ENCODE measurements at regions not wholly inside any gene's neighbourhood (a gene's known extent, or its start where the extent isn't known, plus 50 kb on each side); places are given as distances from the start of the nearest gene placed in this dataset.

GRCh38 chr2:57941816-57942215, 104.8 kb upstream of the VRK2 start:
- H3K79me1 ChIP-seq (ENCODE audit: insufficient read depth, low read depth, low read length, poor library complexity, severe bottlenecking): no peaks in the 10 kb centered on the region
- H4K91ac ChIP-seq (ENCODE audit: insufficient read length, low read depth, low read length): no peak overlapping the region
- no peaks in the 10 kb centered on the region for H3K4me1 ChIP-seq (ENCODE audit: insufficient read depth, low read length)
- no peaks in the 10 kb centered on the region for H3K9me3 ChIP-seq (ENCODE audit: control insufficient read depth, low read depth, low read length)
- no peak overlapping the region for H2AFZ ChIP-seq (ENCODE audit: low read length)
- H3K79me2 ChIP-seq (ENCODE audit: insufficient read depth, low read length): no peaks in the 10 kb centered on the region
- no peak overlapping the region for H4K8ac ChIP-seq (replicated peaks; ENCODE audit: insufficient read length, low read depth, low read length)
- no peak overlapping the region for H2BK120ac ChIP-seq (ENCODE audit: low read depth, low read length, poor library complexity, severe bottlenecking)
- no peak for TF ChIP-seq CTCF (conservative IDR thresholded peaks at IDR 0.05)
- H3T11ph ChIP-seq (ENCODE audit: low read length): no peak overlapping the region
- no peak overlapping the region for H3K4ac ChIP-seq (ENCODE audit: low read depth, low read length)
- no peak overlapping the region for H2BK5ac ChIP-seq (ENCODE audit: insufficient read length, low read length)
- peaks cover 2 to 8% of the 10 kb centered on the region in 2 experiments; a peak in 3 of 4 replicates for H3K4me1 Mint-ChIP-seq
- no peaks in the 10 kb centered on the region for H3K27me3 Mint-ChIP-seq (ENCODE audit: low read depth)
- no peaks in the 10 kb centered on the region for H3K27me3 ChIP-seq (ENCODE audit: insufficient read depth, low read length)
- no peak for DNase-seq
- H3K18ac ChIP-seq (ENCODE audit: insufficient read length, low read depth, low read length): no peak overlapping the region
- H3K4me3 Mint-ChIP-seq: no peak overlapping the region
- H4K5ac ChIP-seq (ENCODE audit: insufficient read length, low read depth, low read length): no peak overlapping the region
- no peak overlapping the region for H2BK15ac ChIP-seq (ENCODE audit: low read depth, low read length)
- H2BK12ac ChIP-seq (ENCODE audit: insufficient read length, low read depth, low read length): no peak overlapping the region
- no peak overlapping the region for H3K56ac ChIP-seq (ENCODE audit: insufficient read length, low read depth, low read length)
- WGBS (ENCODE audit: extremely low coverage, insufficient read length, low lambda C conversion rate): no CpG with 5 or more reads among the region's 1 CpG
- no peaks in the 10 kb centered on the region for H3K9me3 Mint-ChIP-seq
- H3K23me2 ChIP-seq (ENCODE audit: insufficient read length, low read depth, low read length, poor library complexity, severe bottlenecking): no peaks in the 10 kb centered on the region
- no peak overlapping the region for H3K14ac ChIP-seq (ENCODE audit: insufficient read depth, low read length)
- no peak overlapping the region for H2BK20ac ChIP-seq (ENCODE audit: low read depth, low read length, poor library complexity, severe bottlenecking)
- H4K20me1 ChIP-seq (ENCODE audit: control insufficient read depth, insufficient read depth, insufficient read length): no peaks in the 10 kb centered on the region
- no peak overlapping the region for H3K9ac ChIP-seq (ENCODE audit: extremely low read depth, insufficient read length, low read length)
- no peaks in the 10 kb centered on the region for H3K36me3 Mint-ChIP-seq (ENCODE audit: insufficient read depth in 1 of 3, low read depth in 3 of 3)
- no peak overlapping the region for H3K27ac ChIP-seq (ENCODE audit: insufficient read length, low read depth, low read length)
- H3K23ac ChIP-seq (ENCODE audit: insufficient read length, low read depth, low read length): no peak overlapping the region
- H3K4me2 ChIP-seq (ENCODE audit: insufficient read depth, insufficient read length, low read length): no peak overlapping the region
- H3K27ac Mint-ChIP-seq: no peak overlapping the region
- no peak overlapping the region for H2AK5ac ChIP-seq (ENCODE audit: insufficient read length, low read length)

Data from H9 (cell line).